HL-60 (cell line): ENCODE measurements at regions not wholly inside any gene's neighbourhood (a gene's known extent, or its start where the extent isn't known, plus 50 kb on each side); places are given as distances from the start of the nearest gene placed in this dataset.

ENCODE experiments used
- POLR2AphosphoS5 ChIP-seq: IDR thresholded peaks from 2 replicates; pipeline ENCODE4 v1.6.1; 2012; ENCODE audit warnings: low read depth
- TF ChIP-seq, protein P1 (sequence below): IDR thresholded peaks from one replicate; pipeline ENCODE4 v1.5.1; 2011; ENCODE audit warnings: low read length, control low read depth, inconsistent platforms; ENCODE audit not compliant: insufficient read depth
- TF ChIP-seq, protein P2 (sequence below): IDR thresholded peaks from 2 replicates; pipeline ENCODE4 v1.6.1; 2012; ENCODE audit warnings: low read depth; ENCODE audit not compliant: insufficient replicate concordance

DNA sequence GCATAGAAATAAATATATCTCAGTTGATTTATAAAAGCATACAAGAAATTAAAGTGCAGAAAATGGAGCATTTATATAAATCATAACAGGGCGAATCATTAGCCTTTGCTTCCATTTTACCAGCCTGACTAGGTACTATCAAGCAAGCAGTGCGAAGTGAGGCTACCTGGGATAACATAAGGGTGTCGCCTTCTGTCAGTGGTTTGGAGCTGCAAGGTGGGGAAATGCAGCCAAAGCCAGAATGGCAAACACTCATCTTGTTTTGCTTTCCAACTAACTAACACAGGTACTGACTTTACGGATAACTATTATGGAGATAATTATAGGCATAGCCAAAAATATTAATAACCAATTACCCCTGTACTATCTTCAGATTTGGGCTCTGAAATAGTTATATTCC, 1459.8 kb downstream of the RAPGEF2 start:
- TF ChIP-seq, protein P1, sequence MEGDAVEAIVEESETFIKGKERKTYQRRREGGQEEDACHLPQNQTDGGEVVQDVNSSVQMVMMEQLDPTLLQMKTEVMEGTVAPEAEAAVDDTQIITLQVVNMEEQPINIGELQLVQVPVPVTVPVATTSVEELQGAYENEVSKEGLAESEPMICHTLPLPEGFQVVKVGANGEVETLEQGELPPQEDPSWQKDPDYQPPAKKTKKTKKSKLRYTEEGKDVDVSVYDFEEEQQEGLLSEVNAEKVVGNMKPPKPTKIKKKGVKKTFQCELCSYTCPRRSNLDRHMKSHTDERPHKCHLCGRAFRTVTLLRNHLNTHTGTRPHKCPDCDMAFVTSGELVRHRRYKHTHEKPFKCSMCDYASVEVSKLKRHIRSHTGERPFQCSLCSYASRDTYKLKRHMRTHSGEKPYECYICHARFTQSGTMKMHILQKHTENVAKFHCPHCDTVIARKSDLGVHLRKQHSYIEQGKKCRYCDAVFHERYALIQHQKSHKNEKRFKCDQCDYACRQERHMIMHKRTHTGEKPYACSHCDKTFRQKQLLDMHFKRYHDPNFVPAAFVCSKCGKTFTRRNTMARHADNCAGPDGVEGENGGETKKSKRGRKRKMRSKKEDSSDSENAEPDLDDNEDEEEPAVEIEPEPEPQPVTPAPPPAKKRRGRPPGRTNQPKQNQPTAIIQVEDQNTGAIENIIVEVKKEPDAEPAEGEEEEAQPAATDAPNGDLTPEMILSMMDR, result no peak
- no peak for TF ChIP-seq POLR2AphosphoS5
- TF ChIP-seq, protein P2, sequence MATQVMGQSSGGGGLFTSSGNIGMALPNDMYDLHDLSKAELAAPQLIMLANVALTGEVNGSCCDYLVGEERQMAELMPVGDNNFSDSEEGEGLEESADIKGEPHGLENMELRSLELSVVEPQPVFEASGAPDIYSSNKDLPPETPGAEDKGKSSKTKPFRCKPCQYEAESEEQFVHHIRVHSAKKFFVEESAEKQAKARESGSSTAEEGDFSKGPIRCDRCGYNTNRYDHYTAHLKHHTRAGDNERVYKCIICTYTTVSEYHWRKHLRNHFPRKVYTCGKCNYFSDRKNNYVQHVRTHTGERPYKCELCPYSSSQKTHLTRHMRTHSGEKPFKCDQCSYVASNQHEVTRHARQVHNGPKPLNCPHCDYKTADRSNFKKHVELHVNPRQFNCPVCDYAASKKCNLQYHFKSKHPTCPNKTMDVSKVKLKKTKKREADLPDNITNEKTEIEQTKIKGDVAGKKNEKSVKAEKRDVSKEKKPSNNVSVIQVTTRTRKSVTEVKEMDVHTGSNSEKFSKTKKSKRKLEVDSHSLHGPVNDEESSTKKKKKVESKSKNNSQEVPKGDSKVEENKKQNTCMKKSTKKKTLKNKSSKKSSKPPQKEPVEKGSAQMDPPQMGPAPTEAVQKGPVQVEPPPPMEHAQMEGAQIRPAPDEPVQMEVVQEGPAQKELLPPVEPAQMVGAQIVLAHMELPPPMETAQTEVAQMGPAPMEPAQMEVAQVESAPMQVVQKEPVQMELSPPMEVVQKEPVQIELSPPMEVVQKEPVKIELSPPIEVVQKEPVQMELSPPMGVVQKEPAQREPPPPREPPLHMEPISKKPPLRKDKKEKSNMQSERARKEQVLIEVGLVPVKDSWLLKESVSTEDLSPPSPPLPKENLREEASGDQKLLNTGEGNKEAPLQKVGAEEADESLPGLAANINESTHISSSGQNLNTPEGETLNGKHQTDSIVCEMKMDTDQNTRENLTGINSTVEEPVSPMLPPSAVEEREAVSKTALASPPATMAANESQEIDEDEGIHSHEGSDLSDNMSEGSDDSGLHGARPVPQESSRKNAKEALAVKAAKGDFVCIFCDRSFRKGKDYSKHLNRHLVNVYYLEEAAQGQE, result no peak
